GM21576 (cell line): ENCODE measurements at regions not wholly inside any gene's neighbourhood (a gene's known extent, or its start where the extent isn't known, plus 50 kb on each side); places are given as distances from the start of the nearest gene placed in this dataset.

Experiments
- ATAC-seq: cut with Tn5 transposase; IDR thresholded peaks from one replicate; pipeline ENCODE4 v1.9.1; 2021; ENCODE audit warnings: mild to moderate bottlenecking, moderate library complexity; ENCODE audit not compliant: unreplicated experiment

GRCh38 chr7:81606078-81606863 is 163.6 kb downstream of the HGF start:
- ATAC-seq: no peak

- no peak for ATAC-seq
These were observed 164.4 kb downstream of the HGF start for GRCh38 chr7:81605493-81605892.

- ATAC-seq: no peak
These were observed 165.1 kb downstream of the HGF start for GRCh38 chr7:81604808-81605174.

- no peak for ATAC-seq
These were observed 165.6 kb downstream of the HGF start for GRCh38 chr7:81604075-81604807.

GRCh38 chr7:81600608-81601007 is 169.2 kb downstream of the HGF start:
- ATAC-seq: no peak

- no peak for ATAC-seq
These were observed 170.9 kb downstream of the HGF start for GRCh38 chr7:81598951-81599350.

GRCh38 chr7:81594767-81595166 is 175.1 kb downstream of the HGF start:
- no peak for ATAC-seq

GRCh38 chr7:81590131-81590530 is 179.7 kb downstream of the HGF start:
- ATAC-seq: no peak

- no peak for ATAC-seq
These were observed 185.2 kb downstream of the HGF start for GRCh38 chr7:81584667-81585066.

- ATAC-seq: no peak
These were observed 185.8 kb downstream of the HGF start for GRCh38 chr7:81583882-81584533.

- no peak for ATAC-seq
These were observed 186.8 kb downstream of the HGF start for GRCh38 chr7:81583090-81583489.

- ATAC-seq: no peak
These were observed 192.1 kb downstream of the HGF start for GRCh38 chr7:81577642-81578340.

GRCh38 chr7:81574723-81575326 is 195.0 kb downstream of the HGF start:
- no peak for ATAC-seq

GRCh38 chr7:81573932-81574331 is 195.9 kb downstream of the HGF start:
- no peak for ATAC-seq

GRCh38 chr7:81573128-81573527 is 196.7 kb downstream of the HGF start:
- no peak for ATAC-seq

- no peak for ATAC-seq
These were observed 207.3 kb downstream of the HGF start for GRCh38 chr7:81562581-81562980.

GRCh38 chr7:81560708-81561107 is 209.1 kb downstream of the HGF start:
- ATAC-seq: no peak

- ATAC-seq: no peak
These were observed 220.3 kb downstream of the HGF start for GRCh38 chr7:81549484-81550016.

- no peak for ATAC-seq
These were observed 234.9 kb downstream of the HGF start for GRCh38 chr7:81534996-81535395.

- no peak for ATAC-seq
These were observed 235.4 kb downstream of the HGF start for GRCh38 chr7:81534446-81534845.

GRCh38 chr7:81533931-81534330 is 235.9 kb downstream of the HGF start:
- no peak for ATAC-seq
